Activated naive CD4-positive, alpha-beta T cell treated with anti-CD3 and anti-CD28 coated beads for 36 hours (primary cell): ENCODE measurements at regions not wholly inside any gene's neighbourhood (a gene's known extent, or its start where the extent isn't known, plus 50 kb on each side); places are given as distances from the start of the nearest gene placed in this dataset.

Experiments used
- CTCF ChIA-PET: fragments of 350-600 bp; sonication (Branson Sonifier 250); formaldehyde crosslinking; loops from one replicate; lab custom pipeline; 2021; ENCODE audit warnings: antibody characterized with exemption; lab: Charles Lee
- DNase-seq: peaks from one replicate; pipeline ENCODE4 v3.0.0-alpha.2; 2020
- H3K27ac Mint-ChIP-seq: one replicate; pipeline ENCODE4 v1.8.0; 2021; ENCODE audit warnings: mild to moderate bottlenecking, mixed read lengths
- H3K27me3 Mint-ChIP-seq: one replicate; pipeline ENCODE4 v1.8.0; 2021; ENCODE audit warnings: low read depth, mixed read lengths
- H3K36me3 Mint-ChIP-seq: one replicate; pipeline ENCODE4 v1.8.0; 2021; ENCODE audit warnings: low read depth, mixed read lengths
- H3K4me1 Mint-ChIP-seq: one replicate; pipeline ENCODE4 v1.8.0; 2021; ENCODE audit warnings: low read depth, mixed read lengths
- H3K4me3 Mint-ChIP-seq: one replicate; pipeline ENCODE4 v1.8.0; 2021; ENCODE audit warnings: mild to moderate bottlenecking, moderate library complexity, mixed read lengths
- H3K9me3 Mint-ChIP-seq: one replicate; pipeline ENCODE4 v1.8.0; 2021; ENCODE audit warnings: mixed read lengths
- intact Hi-C: fragments of 100-400 bp; cut with micrococcal nuclease; formaldehyde crosslinking; loops from one replicate; pipeline ENCODE4 v1.15.1; 2023

DNA sequence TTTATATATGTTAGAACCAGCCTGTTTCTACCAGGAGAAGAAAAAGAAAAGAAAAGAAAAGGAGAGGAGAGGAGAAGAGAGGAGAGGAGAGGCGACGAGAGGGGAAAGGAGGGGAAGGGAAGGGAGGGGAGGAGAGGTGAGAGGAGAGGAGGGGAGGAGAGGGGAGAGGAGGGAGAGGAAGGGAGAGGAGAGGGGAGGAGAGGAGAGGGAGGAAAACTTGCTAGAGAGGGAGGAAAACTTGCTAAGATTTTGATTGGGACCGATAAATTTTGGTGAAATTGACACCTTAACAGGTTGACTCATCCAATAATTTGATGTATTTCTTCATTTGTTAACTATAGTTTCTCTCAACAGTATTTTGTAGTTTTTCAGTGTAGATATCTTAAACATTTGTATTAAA lies 164.0 kb upstream of the SYT1 start:
- intact Hi-C loops = no loop called here
- no peak overlapping the region for H3K27ac Mint-ChIP-seq

DNA sequence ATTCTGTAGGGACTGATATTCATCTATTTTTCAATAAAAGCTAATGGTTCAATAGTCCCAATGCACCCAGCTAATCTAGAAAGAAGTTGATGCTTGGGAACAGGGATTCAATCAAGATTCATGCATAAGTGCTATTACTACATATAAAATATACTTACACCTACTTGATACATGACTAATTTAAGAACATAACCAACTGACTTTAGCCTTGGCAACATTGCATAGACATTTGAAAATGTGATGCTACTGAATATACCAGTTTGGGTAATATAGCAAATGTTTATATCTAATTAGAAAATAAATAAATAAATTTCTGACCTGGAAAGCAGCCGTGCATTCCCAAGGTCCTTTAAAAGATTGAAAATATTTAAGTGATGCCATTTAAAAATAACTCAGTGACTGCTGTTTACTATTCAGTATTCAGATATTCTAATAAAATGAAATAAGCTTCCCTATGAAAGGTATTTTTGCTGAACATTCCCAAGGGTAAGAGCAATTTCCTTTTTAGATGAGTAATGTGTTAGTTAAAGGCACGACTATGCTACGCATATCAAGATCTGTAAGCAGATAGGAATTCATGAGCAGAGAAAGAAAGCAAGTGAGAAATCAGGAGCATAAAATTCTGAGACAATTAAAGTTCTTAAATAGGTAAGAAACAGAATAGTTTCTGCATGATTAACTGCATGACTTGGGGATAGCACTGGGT lies 160.6 kb upstream of the SYT1 start:
- H3K4me3 Mint-ChIP-seq = no peak overlapping the region
- H3K27ac Mint-ChIP-seq = no peak overlapping the region
- CTCF ChIA-PET = no interaction called here
- H3K9me3 Mint-ChIP-seq = peaks cover 4% of the 10 kb centered on the region
- intact Hi-C loops = no loop called here
- no peak for DNase-seq
- H3K36me3 Mint-ChIP-seq = no peaks in the 10 kb centered on the region
- H3K4me1 Mint-ChIP-seq = no peaks in the 10 kb centered on the region
- no peaks in the 10 kb centered on the region for H3K27me3 Mint-ChIP-seq

More for the DNA sequence above, 164.0 kb upstream of the SYT1 start:
- no peak for DNase-seq
- CTCF ChIA-PET = no interaction called here
- peaks cover 5% of the 10 kb centered on the region for H3K9me3 Mint-ChIP-seq
- no peaks in the 10 kb centered on the region for H3K36me3 Mint-ChIP-seq
- H3K4me1 Mint-ChIP-seq = no peaks in the 10 kb centered on the region
- H3K4me3 Mint-ChIP-seq = no peak overlapping the region
- no peaks in the 10 kb centered on the region for H3K27me3 Mint-ChIP-seq

DNA sequence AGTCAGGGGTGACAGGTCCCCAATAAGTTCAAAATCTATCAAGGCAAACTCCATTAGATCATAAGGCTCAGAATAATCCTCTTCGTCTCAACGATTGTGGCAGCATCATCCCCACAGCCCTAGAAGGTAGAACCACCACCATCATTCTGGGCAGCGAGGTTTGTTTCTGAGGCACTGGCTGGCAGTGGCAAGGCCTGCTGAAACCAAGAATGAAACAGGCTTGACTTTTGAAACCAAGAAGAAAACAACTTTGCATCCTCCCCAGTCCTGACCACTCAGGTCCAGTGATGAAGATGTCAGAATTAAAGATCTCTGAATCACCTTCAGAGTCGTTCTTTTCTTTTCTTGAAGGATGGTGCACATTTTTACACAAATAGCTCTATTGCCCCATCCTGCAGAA lies 152.6 kb upstream of the SYT1 start:
- no peak overlapping the region for H3K4me3 Mint-ChIP-seq
- H3K9me3 Mint-ChIP-seq = no peaks in the 10 kb centered on the region
- no peaks in the 10 kb centered on the region for H3K36me3 Mint-ChIP-seq
- H3K27me3 Mint-ChIP-seq = no peaks in the 10 kb centered on the region
- no peak overlapping the region for H3K27ac Mint-ChIP-seq
- DNase-seq = no peak
- CTCF ChIA-PET = no interaction called here
- no peaks in the 10 kb centered on the region for H3K4me1 Mint-ChIP-seq
- intact Hi-C loops = no loop called here

DNA sequence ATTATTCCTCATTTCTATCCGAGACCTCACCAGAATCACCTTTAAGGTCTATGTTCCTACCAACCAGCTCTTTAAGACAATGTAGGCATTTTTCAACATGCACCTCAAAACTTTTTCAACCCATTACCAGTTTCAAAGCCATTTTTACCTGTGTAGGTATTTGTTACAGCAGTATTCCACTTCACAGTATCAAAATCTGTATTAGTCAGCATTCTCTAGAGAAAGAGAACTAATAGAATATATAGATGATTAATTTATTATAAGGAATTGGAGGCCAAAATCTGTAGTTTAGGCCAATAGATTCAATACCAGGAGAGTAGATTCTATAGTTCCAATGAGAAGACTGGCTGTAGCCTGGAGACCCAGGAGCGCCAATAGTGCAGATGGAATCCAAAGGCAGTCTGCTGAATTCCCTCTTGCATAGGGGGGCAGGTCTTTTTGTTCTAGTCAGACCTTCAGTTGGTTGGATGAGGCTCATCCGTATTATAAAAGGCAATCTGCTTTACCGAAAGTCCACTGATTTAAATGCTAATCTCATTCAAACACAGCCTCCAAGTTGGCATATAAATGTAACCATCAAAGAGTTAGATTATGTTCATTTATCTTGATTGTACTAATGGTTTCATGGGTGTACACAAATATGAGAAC lies 151.6 kb upstream of the SYT1 start:
- Mint-ChIP-seq H3K36me3 (no peaks in the 10 kb centered on the region), H3K4me3 (no peak overlapping the region), H3K27me3 (no peaks in the 10 kb centered on the region), H3K9me3 (no peaks in the 10 kb centered on the region), H3K27ac (no peak overlapping the region), H3K4me1 (no peaks in the 10 kb centered on the region)
- no peak for DNase-seq
- CTCF ChIA-PET = no interaction called here
- intact Hi-C loops = no loop called here

DNA sequence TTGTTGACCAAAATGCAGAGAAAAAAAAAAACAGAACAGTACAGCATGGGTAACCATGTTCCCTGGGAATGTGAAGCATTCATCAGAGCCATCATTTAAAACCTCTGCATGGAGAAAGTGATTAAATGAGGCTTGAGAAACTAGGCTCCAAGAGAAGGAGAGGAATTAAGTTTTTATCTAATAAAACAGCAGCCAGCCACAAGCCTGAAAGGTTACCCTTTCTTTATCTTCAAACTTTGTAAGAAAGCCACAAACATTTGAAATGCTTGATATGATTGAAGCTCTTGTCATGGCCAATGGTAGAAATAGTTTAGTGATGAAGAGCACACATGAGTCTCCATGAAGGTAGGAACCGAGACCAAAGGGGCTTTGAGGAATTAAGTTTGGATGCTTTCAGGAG lies 144.9 kb upstream of the SYT1 start:
- H3K27me3 Mint-ChIP-seq = no peaks in the 10 kb centered on the region
- no peak for DNase-seq
- no peaks in the 10 kb centered on the region for H3K36me3 Mint-ChIP-seq
- H3K27ac Mint-ChIP-seq = no peak overlapping the region
- intact Hi-C loops = no loop called here
- no peak overlapping the region for H3K4me3 Mint-ChIP-seq
- CTCF ChIA-PET = no interaction called here
- H3K9me3 Mint-ChIP-seq = no peaks in the 10 kb centered on the region
- no peaks in the 10 kb centered on the region for H3K4me1 Mint-ChIP-seq

DNA sequence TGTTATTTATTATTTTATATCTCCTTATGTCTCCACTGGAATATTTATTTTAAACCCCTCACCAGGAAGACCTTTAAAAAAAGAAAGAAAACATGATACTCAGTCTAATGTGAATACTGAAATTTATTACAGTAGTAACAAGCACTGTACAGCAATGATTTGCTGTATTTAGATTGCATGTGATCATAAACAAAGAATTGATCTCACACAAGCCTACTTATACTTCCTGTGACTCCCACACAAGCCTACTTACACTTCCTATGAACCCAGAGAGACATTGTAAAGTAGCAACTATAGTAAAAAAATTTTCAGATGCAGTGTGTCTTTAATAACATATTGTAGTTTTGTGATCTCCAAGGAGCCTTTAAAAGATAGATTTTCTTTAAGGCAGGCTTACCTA lies 142.7 kb upstream of the SYT1 start:
- CTCF ChIA-PET = no interaction called here
- H3K27me3 Mint-ChIP-seq = no peaks in the 10 kb centered on the region
- no peak overlapping the region for H3K4me3 Mint-ChIP-seq
- no peak overlapping the region for H3K27ac Mint-ChIP-seq
- no peaks in the 10 kb centered on the region for H3K36me3 Mint-ChIP-seq
- no peak for DNase-seq
- peaks cover 2% of the 10 kb centered on the region for H3K9me3 Mint-ChIP-seq
- H3K4me1 Mint-ChIP-seq = no peaks in the 10 kb centered on the region
- intact Hi-C loops = no loop called here

DNA sequence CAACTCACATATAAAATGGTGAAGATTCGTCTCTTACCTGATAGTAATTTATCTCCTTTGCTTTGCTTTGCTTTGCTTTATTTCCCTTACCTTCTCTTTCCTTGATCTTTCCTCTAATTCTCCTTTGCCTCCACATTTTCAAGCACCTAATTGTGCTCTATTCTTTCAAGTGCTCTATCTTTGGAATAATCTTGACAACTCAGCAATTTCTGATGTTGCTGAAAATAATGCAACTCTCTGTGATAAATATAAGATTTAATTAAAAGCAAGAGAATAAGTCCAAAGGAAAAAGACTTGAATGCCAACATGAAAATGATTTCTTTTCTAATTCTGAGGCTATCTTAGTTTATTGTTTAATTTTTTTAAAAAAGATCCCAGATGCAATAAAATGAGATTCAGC lies 139.5 kb upstream of the SYT1 start:
- DNase-seq = no peak
- CTCF ChIA-PET = no interaction called here
- Mint-ChIP-seq H3K4me3 (no peak overlapping the region), H3K9me3 (peaks cover 5% of the 10 kb centered on the region), H3K27me3 (no peaks in the 10 kb centered on the region), H3K4me1 (no peaks in the 10 kb centered on the region), H3K27ac (no peak overlapping the region), H3K36me3 (no peaks in the 10 kb centered on the region)
- intact Hi-C loops = no loop called here

DNA sequence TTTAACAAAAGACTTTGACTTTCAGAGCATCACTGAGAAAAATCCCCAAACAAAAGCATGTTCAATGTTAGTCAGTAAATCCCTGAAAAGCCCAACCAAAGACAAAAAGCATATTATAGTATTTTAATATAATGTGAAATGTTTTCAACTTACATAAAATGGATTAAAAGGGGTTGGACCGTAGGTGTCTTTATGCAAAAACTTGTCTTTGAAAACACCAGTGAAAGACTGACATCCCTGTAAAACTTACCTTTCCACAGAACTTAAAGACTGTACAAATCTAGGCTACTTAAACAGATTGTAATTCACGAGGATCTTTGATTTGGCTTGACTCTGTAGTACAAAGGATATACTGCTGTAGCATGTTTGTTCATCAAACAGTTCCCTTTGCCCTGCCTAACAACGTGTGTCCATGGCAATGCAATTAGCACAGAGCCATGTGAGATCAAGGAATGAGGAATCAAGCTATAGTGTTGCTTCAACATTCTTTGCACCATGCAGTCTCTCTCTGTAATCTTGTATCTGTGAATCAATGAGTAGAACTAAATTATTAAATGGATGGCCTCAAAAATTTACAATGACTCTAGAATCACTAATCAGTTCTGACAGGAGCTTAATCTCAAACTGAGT lies 138.5 kb upstream of the SYT1 start:
- Mint-ChIP-seq H3K27ac (no peak overlapping the region), H3K9me3 (peaks cover 5% of the 10 kb centered on the region), H3K27me3 (no peaks in the 10 kb centered on the region), H3K36me3 (no peaks in the 10 kb centered on the region), H3K4me1 (no peaks in the 10 kb centered on the region), H3K4me3 (no peak overlapping the region)
- CTCF ChIA-PET = no interaction called here
- no peak for DNase-seq
- intact Hi-C loops = no loop called here

DNA sequence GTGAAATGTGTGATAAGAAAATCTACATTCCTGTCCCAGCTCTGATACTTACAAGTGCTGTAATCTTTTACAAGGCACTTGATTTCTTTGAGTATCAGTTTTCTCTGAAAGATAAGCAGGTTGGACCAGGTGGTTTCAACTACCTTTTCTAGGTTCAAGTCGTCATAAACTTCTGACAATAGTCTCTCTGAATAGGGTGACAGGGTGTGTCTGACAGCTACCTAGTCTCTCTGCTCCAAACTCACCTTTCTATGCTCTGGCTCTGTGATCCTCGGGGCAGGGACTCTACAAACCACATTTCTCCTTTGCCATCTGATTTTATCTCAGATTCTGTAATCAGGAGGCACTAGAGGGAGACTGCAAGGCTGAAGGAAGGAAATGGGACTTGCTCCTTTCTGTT lies 137.7 kb upstream of the SYT1 start:
- intact Hi-C loops = no loop called here
- CTCF ChIA-PET = no interaction called here
- Mint-ChIP-seq H3K36me3 (no peaks in the 10 kb centered on the region), H3K4me3 (no peak overlapping the region), H3K4me1 (no peaks in the 10 kb centered on the region), H3K9me3 (peaks cover 6% of the 10 kb centered on the region), H3K27me3 (no peaks in the 10 kb centered on the region), H3K27ac (no peak overlapping the region)
- DNase-seq = no peak

DNA sequence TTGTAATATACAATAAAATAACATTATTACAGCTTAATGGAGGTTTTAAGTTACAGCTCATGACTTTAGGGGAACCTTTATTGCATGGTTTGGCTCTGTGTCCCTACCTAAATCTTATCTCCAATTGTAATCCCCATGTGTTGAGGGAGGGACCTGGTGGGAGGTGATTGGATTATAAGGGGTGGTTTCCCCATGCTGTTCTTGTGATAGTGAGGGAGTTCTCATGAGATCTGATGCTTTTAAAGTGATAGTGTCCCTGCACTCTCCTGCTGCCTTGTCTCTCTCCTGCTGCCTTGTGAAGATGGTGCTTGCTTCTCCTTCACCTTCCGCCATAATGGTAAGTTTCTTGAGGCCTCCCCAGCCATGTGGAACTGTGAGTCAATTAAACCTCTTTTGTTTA lies 132.1 kb upstream of the SYT1 start:
- CTCF ChIA-PET = no interaction called here
- H3K4me3 Mint-ChIP-seq = no peak overlapping the region
- no peaks in the 10 kb centered on the region for H3K36me3 Mint-ChIP-seq
- H3K27me3 Mint-ChIP-seq = no peaks in the 10 kb centered on the region
- no peak for DNase-seq
- no peak overlapping the region for H3K27ac Mint-ChIP-seq
- H3K4me1 Mint-ChIP-seq = no peaks in the 10 kb centered on the region
- H3K9me3 Mint-ChIP-seq = peaks cover 9% of the 10 kb centered on the region
- intact Hi-C loops = no loop called here

DNA sequence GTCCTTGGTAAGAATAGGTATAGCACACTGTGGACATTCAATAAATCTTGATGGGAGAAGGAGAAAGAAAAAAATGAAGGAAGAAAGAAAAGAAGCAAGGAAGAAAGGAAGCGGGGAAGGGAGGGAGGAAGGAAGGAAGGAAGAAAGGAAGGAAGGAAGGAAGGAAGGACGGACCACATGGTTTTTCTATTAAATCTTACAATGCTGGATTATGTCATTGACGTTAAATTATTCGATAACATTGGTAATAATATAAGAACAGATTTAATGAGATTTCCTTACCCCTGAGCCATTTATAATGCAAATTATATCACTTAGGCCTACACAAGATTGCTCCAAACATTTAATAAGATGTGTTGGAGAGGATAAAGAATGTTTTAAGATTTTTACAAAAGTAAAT lies 124.9 kb upstream of the SYT1 start:
- Mint-ChIP-seq H3K36me3 (no peaks in the 10 kb centered on the region), H3K27me3 (no peaks in the 10 kb centered on the region), H3K4me1 (no peaks in the 10 kb centered on the region), H3K9me3 (peaks cover 6% of the 10 kb centered on the region), H3K4me3 (no peak overlapping the region), H3K27ac (peak overlapping the region; percentile 2)
- DNase-seq = no peak
- CTCF ChIA-PET = no interaction called here
- intact Hi-C loops = no loop called here

DNA sequence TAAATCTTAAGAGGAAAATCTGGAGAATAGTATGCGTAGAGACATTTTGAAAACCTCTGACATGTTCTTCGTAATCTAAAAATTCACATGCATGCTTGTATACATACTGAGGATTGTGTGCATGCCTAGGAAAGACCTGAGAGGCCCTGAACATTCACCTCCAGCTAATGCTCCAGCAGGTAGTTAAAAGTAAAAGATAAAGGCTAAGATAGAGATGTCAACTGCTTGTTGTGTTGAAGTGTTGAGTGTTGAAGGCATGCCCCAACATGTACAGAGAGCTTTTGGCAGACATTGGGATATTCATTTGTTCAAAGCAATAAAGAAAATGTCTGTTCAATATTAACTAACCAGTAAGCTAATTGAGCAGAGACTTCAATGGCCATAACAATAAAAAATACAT lies 118.6 kb upstream of the SYT1 start:
- CTCF ChIA-PET = no interaction called here
- H3K4me3 Mint-ChIP-seq = no peak overlapping the region
- no peak overlapping the region for H3K27ac Mint-ChIP-seq
- peaks cover 9% of the 10 kb centered on the region for H3K9me3 Mint-ChIP-seq
- intact Hi-C loops = no loop called here
- H3K4me1 Mint-ChIP-seq = no peaks in the 10 kb centered on the region
- H3K27me3 Mint-ChIP-seq = no peaks in the 10 kb centered on the region
- no peak for DNase-seq
- no peaks in the 10 kb centered on the region for H3K36me3 Mint-ChIP-seq

DNA sequence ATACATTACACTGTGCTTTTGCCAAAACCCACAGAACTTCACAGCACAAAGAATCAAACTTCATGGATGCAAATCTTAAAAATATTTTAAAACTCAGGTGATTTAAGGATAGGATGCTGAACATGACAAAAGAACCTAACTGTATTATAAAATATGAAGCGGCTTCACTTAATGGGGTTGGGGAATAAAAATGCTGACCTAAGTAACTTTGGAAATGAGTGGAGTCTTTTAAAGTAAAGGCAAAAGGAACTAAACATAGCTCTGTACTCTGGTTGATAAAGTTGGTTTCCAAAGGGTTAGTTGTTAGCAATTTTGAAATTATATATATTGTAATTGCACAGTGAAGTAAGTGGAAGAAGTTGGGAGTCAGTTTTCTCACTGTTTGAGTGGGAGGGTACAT lies 111.5 kb upstream of the SYT1 start:
- CTCF ChIA-PET = no interaction called here
- intact Hi-C loops = loop anchor here (10.0 kb wide), 1 partner anchor 832 kb away; no protein-coding TSS in a partner anchor
- no peak overlapping the region for H3K4me3 Mint-ChIP-seq
- H3K4me1 Mint-ChIP-seq = no peaks in the 10 kb centered on the region
- no peaks in the 10 kb centered on the region for H3K27me3 Mint-ChIP-seq
- DNase-seq = no peak
- H3K36me3 Mint-ChIP-seq = no peaks in the 10 kb centered on the region
- peaks cover 7% of the 10 kb centered on the region for H3K9me3 Mint-ChIP-seq
- H3K27ac Mint-ChIP-seq = no peak overlapping the region
